CD4-positive, alpha-beta T cell (primary cell): ENCODE measurements at regions not wholly inside any gene's neighbourhood (a gene's known extent, or its start where the extent isn't known, plus 50 kb on each side); places are given as distances from the start of the nearest gene placed in this dataset.

ENCODE experiments used
- ATAC-seq: fragments of 200-7000 bp; cut with Tn5 transposase; one replicate; pipeline ENCODE4 v1.10.0; 2022; ENCODE audit warnings: mild to moderate bottlenecking; ENCODE audit not compliant: poor library complexity
- CTCF ChIA-PET: fragments of 350-600 bp; sonication (Branson Sonifier 250); formaldehyde crosslinking; loops from one replicate; lab custom pipeline; 2021; ENCODE audit warnings: antibody characterized with exemption, inconsistent platforms; lab: Charles Lee
- POLR2A ChIA-PET: fragments of 350-600 bp; sonication (Branson Sonifier 250); formaldehyde crosslinking; loops from one replicate; lab custom pipeline; 2021; ENCODE audit warnings: antibody characterized with exemption, inconsistent platforms; lab: Charles Lee
- DNase-seq, 14 experiments: peaks; one replicate each; pipeline ENCODE4 v3.0.0-alpha.2; 2013 to 2020; ENCODE audit warnings: mixed read lengths in 2 of 14
- H3K27ac ChIP-seq, 2 donors: one replicate each; pipeline versions ENCODE4 v1.5.1 to v1.7.0; 2013; ENCODE audit warnings: low read length in 2 of 2, low read depth in 1 of 2, mild to moderate bottlenecking in 1 of 2
- H3K27me3 ChIP-seq, 2 experiments: 1 replicate in 1 of 2; 2 replicates in 1 of 2; pipeline versions ENCODE4 v1.6.1 to v1.7.0; 2013; ENCODE audit warnings: low read length in 2 of 2, control low read depth in 1 of 2, mild to moderate bottlenecking in 1 of 2, moderate library complexity in 1 of 2; ENCODE audit not compliant: insufficient read depth in 2 of 2, control insufficient read depth in 1 of 2
- H3K36me3 ChIP-seq: one replicate; pipeline ENCODE4 v1.6.1; 2013; ENCODE audit warnings: low read length, control low read depth; ENCODE audit not compliant: insufficient read depth
- H3K4me1 ChIP-seq: one replicate; pipeline ENCODE4 v1.6.1; 2013; ENCODE audit warnings: low read length, control low read depth; ENCODE audit not compliant: insufficient read depth
- H3K4me3 ChIP-seq: one replicate; pipeline ENCODE4 v1.5.1; 2013; ENCODE audit warnings: mild to moderate bottlenecking, low read length, moderate library complexity
- H3K9me3 ChIP-seq, 2 experiments: 1 replicate in 1 of 2; 2 replicates in 1 of 2; pipeline versions ENCODE4 v1.6.1 to v1.7.0; 2013; ENCODE audit warnings: low read length in 2 of 2, mild to moderate bottlenecking in 2 of 2, control low read depth in 1 of 2, moderate library complexity in 1 of 2; ENCODE audit not compliant: control insufficient read depth in 1 of 2, insufficient read depth in 1 of 2
- H3K27ac Mint-ChIP-seq: one replicate; pipeline ENCODE4 v1.8.0; 2020; ENCODE audit warnings: mixed read lengths
- H3K27me3 Mint-ChIP-seq: one replicate; pipeline ENCODE4 v1.8.0; 2021; ENCODE audit warnings: mixed read lengths
- H3K36me3 Mint-ChIP-seq: one replicate; pipeline ENCODE4 v1.8.0; 2021; ENCODE audit warnings: low read depth, mixed read lengths
- H3K4me1 Mint-ChIP-seq: one replicate; pipeline ENCODE4 v1.8.0; 2021; ENCODE audit warnings: low read depth, mixed read lengths
- H3K4me3 Mint-ChIP-seq: one replicate; pipeline ENCODE4 v1.8.0; 2020; ENCODE audit warnings: mild to moderate bottlenecking, mixed read lengths
- H3K9me3 Mint-ChIP-seq: one replicate; pipeline ENCODE4 v1.8.0; 2020; ENCODE audit warnings: mixed read lengths
- CTCF ChIP-seq: fragments of 200-600 bp; IDR thresholded peaks from one replicate; pipeline ENCODE4 v1.8.0; 2022; ENCODE audit warnings: antibody characterized with exemption, mild to moderate bottlenecking
- intact Hi-C, 2 experiments: fragments of 100-400 bp; cut with DNase I in 1 of 2; cut with micrococcal nuclease in 1 of 2; formaldehyde crosslinking; loops; one replicate each; pipeline versions ENCODE4 v1.15.1 to v1.9.0; 2023 to 2025; cut with DNase I, micrococcal nuclease

GRCh38 chr2:53442093-53442492 lies 325.5 kb upstream of the CHAC2 start:
- Mint-ChIP-seq H3K4me1 (no peaks in the 10 kb centered on the region), H3K27me3 (peaks cover 12% of the 10 kb centered on the region), H3K4me3 (no peak overlapping the region), H3K27ac (no peak overlapping the region), H3K9me3 (no peaks in the 10 kb centered on the region), H3K36me3 (no peaks in the 10 kb centered on the region)
- TF ChIP-seq CTCF: no peak
- no peaks in the 10 kb centered on the region for H3K9me3 ChIP-seq
- intact Hi-C loops: no loop called here
- ATAC-seq: no peak
- no peaks in the 10 kb centered on the region for H3K36me3 ChIP-seq
- no peak overlapping the region for H3K4me3 ChIP-seq
- no peak for DNase-seq
- H3K4me1 ChIP-seq: no peaks in the 10 kb centered on the region
- H3K27me3 ChIP-seq: no peaks in the 10 kb centered on the region
- H3K27ac ChIP-seq: no peak overlapping the region
- POLR2A ChIA-PET: no interaction called here
- CTCF ChIA-PET: no interaction called here

DNA sequence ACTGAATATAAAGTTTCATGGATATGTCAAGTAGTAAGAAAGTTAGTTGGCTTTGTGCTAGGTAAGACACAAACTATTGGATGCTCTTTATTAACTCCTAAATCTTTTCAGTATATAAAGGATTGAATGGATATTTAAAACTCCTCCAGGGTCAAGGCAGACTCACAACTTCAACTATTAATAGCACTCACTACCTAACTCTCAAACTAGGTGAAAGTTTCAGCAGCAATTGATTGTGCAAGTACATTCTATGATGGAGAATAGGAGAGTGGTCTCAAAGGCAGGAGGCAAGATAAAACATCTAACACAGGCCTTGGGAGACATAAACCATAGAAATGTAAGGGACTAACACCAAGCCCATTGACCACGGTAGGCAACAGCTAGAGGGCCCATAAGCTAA lies 328.9 kb upstream of the CHAC2 start:
- CTCF ChIA-PET: no interaction called here
- Histone ChIP-seq H3K36me3 (no peaks in the 10 kb centered on the region), H3K27me3 (no peaks in the 10 kb centered on the region), H3K4me3 (no peak overlapping the region), H3K27ac (no peak overlapping the region), H3K9me3 (no peaks in the 10 kb centered on the region), H3K4me1 (no peaks in the 10 kb centered on the region)
- Mint-ChIP-seq H3K27ac (no peak overlapping the region), H3K27me3 (peaks cover 13% of the 10 kb centered on the region), H3K4me3 (no peak overlapping the region), H3K4me1 (no peaks in the 10 kb centered on the region), H3K9me3 (no peaks in the 10 kb centered on the region), H3K36me3 (no peaks in the 10 kb centered on the region)
- no peak for DNase-seq
- ATAC-seq: no peak
- intact Hi-C loops: no loop called here
- POLR2A ChIA-PET: no interaction called here
- no peak for TF ChIP-seq CTCF

- no peaks in the 10 kb centered on the region for H3K36me3 Mint-ChIP-seq
- Histone ChIP-seq H3K27ac (no peak overlapping the region), H3K9me3 (no peaks in the 10 kb centered on the region), H3K36me3 (no peaks in the 10 kb centered on the region), H3K27me3 (no peaks in the 10 kb centered on the region), H3K4me3 (no peak overlapping the region), H3K4me1 (no peaks in the 10 kb centered on the region)
- H3K27ac Mint-ChIP-seq: no peak overlapping the region
- ATAC-seq (no peak), DNase-seq (no peak)
- no peaks in the 10 kb centered on the region for H3K9me3 Mint-ChIP-seq
- H3K4me1 Mint-ChIP-seq: no peaks in the 10 kb centered on the region
- intact Hi-C loops: no loop called here
- ChIA-PET POLR2A (no interaction called here), CTCF (no interaction called here)
- peaks cover 15% of the 10 kb centered on the region for H3K27me3 Mint-ChIP-seq
- TF ChIP-seq CTCF: no peak
- H3K4me3 Mint-ChIP-seq: no peak overlapping the region
These were observed 329.5 kb upstream of the CHAC2 start for GRCh38 chr2:53438100-53438499.
